K562 (cell line): ENCODE measurements at regions not wholly inside any gene's neighbourhood (a gene's known extent, or its start where the extent isn't known, plus 50 kb on each side); places are given as distances from the start of the nearest gene placed in this dataset.

Source experiments
- MAFG ChIP-seq: fragments of 450-650 bp; conservative IDR thresholded peaks from 2 replicates; pipeline ENCODE4 v1.6.1; 2016; ENCODE audit warnings: missing genetic modification characterization, missing compliant biosample characterization
- POLR2A ChIP-seq: fragments of 450-650 bp; conservative IDR thresholded peaks from 2 replicates; pipeline ENCODE4 v1.6.1; 2016
- POLR2AphosphoS5 ChIP-seq: IDR thresholded peaks from 2 replicates; pipeline ENCODE4 v1.6.1; 2011; ENCODE audit warnings: mild to moderate bottlenecking, low read depth, low read length, moderate library complexity; ENCODE audit not compliant: control insufficient read depth, insufficient read depth
- RNF2 ChIP-seq: sonication (generic); IDR thresholded peaks from 2 replicates; pipeline ENCODE4 v1.6.1; 2016
- SLC30A9 ChIP-seq: fragments of 250-450 bp; sonication (Bioruptor Pico); IDR thresholded peaks from 2 replicates; pipeline ENCODE4 v1.8.0; 2022; ENCODE audit warnings: mild to moderate bottlenecking, moderate library complexity
- SRSF1 ChIP-seq: fragments of 200-400 bp; formaldehyde crosslinking; IDR thresholded peaks from 2 replicates; pipeline ENCODE4 v1.6.1; 2017; ENCODE audit warnings: mild to moderate bottlenecking, low read depth, low read length, moderate library complexity
- TEAD2 ChIP-seq: fragments of 450-650 bp; IDR thresholded peaks from 2 replicates; pipeline ENCODE4 v1.6.1; 2016; ENCODE audit warnings: missing genetic modification characterization, control low read depth, missing compliant biosample characterization
- ZNF639 ChIP-seq, 2 experiments: fragments of 200-800 bp in 1 of 2; sonication (Bioruptor generic) in 1 of 2; sonication (generic) in 1 of 2; formaldehyde crosslinking in 1 of 2; IDR thresholded peaks in 1 of 2; conservative IDR thresholded peaks in 1 of 2; 2 replicates each; pipeline versions ENCODE4 v1.5.0 to v1.6.1; 2016 to 2020; ENCODE audit warnings: missing compliant biosample characterization in 1 of 2, missing genetic modification characterization in 1 of 2, missing genetic modification reagents in 1 of 2
- ZSCAN29 ChIP-seq: fragments of 450-650 bp; IDR thresholded peaks from 2 replicates; pipeline ENCODE4 v1.6.1; 2017
- TF ChIP-seq, protein P1 (sequence below), 2 experiments: fragments of 450-650 bp in 1 of 2; sonication (generic) in 1 of 2; formaldehyde crosslinking; conservative IDR thresholded peaks; 2 replicates each; pipeline versions ENCODE4 v1.4.0 to v1.8.1; 2020 to 2022; ENCODE audit warnings: mild to moderate bottlenecking in 1 of 2, missing genetic modification reagents in 1 of 2
- TF ChIP-seq, protein P2 (sequence below), 3 experiments: IDR thresholded peaks in 2 of 3; conservative IDR thresholded peaks in 1 of 3; 2 replicates each; pipeline ENCODE4 v1.5.1; 2011 to 2012; ENCODE audit warnings: low read length in 3 of 3, mild to moderate bottlenecking in 3 of 3, control low read depth in 2 of 3, improper control_type of control experiment in 1 of 3, inconsistent platforms in 1 of 3, low read depth in 1 of 3, mixed read lengths in 1 of 3, moderate library complexity in 1 of 3; ENCODE audit not compliant: insufficient read depth in 2 of 3
- TF ChIP-seq, protein P3 (sequence below), 2 experiments: IDR thresholded peaks; 2 replicates each; pipeline ENCODE4 v1.6.1; 2011; ENCODE audit warnings: borderline replicate concordance in 1 of 2, control low read depth in 1 of 2, low read depth in 1 of 2, low read length in 1 of 2, mild to moderate bottlenecking in 1 of 2, mixed read lengths in 1 of 2, moderate library complexity in 1 of 2; ENCODE audit not compliant: insufficient read depth in 1 of 2, insufficient read length in 1 of 2, poor library complexity in 1 of 2, severe bottlenecking in 1 of 2; ENCODE audit errors: extremely low read depth in 1 of 2

- no peak for TF ChIP-seq SLC30A9
- TF ChIP-seq, protein P1, sequence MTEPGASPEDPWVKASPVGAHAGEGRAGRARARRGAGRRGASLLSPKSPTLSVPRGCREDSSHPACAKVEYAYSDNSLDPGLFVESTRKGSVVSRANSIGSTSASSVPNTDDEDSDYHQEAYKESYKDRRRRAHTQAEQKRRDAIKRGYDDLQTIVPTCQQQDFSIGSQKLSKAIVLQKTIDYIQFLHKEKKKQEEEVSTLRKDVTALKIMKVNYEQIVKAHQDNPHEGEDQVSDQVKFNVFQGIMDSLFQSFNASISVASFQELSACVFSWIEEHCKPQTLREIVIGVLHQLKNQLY (CRISPR knock-in tag; conservative IDR thresholded peaks at IDR 0.05): no peak
- no peak for TF ChIP-seq ZSCAN29
- no peak for TF ChIP-seq SRSF1
- TF ChIP-seq MAFG (tag): no peak
- no peak for TF ChIP-seq TEAD2 (tag)
- TF ChIP-seq POLR2AphosphoS5: no peak
- TF ChIP-seq, protein P2, sequence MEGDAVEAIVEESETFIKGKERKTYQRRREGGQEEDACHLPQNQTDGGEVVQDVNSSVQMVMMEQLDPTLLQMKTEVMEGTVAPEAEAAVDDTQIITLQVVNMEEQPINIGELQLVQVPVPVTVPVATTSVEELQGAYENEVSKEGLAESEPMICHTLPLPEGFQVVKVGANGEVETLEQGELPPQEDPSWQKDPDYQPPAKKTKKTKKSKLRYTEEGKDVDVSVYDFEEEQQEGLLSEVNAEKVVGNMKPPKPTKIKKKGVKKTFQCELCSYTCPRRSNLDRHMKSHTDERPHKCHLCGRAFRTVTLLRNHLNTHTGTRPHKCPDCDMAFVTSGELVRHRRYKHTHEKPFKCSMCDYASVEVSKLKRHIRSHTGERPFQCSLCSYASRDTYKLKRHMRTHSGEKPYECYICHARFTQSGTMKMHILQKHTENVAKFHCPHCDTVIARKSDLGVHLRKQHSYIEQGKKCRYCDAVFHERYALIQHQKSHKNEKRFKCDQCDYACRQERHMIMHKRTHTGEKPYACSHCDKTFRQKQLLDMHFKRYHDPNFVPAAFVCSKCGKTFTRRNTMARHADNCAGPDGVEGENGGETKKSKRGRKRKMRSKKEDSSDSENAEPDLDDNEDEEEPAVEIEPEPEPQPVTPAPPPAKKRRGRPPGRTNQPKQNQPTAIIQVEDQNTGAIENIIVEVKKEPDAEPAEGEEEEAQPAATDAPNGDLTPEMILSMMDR (IDR thresholded peaks at IDR 0.05 in 2 of 3, conservative IDR thresholded peaks at IDR 0.05 in 1 of 3; ENCODE audit: insufficient read depth in 2 of 3, low read depth in 1 of 3, low read length in 3 of 3): no peak
- TF ChIP-seq, protein P3, sequence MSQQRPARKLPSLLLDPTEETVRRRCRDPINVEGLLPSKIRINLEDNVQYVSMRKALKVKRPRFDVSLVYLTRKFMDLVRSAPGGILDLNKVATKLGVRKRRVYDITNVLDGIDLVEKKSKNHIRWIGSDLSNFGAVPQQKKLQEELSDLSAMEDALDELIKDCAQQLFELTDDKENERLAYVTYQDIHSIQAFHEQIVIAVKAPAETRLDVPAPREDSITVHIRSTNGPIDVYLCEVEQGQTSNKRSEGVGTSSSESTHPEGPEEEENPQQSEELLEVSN (IDR thresholded peaks at IDR 0.05; ENCODE audit: borderline replicate concordance in 1 of 2, extremely low read depth in 1 of 2, insufficient read depth in 1 of 2, insufficient read length in 1 of 2, low read depth in 1 of 2, low read length in 1 of 2, poor library complexity in 1 of 2, severe bottlenecking in 1 of 2): no peak
- TF ChIP-seq RNF2: no peak
- no peak for TF ChIP-seq ZNF639 (CRISPR knock-in tag; conservative IDR thresholded peaks at IDR 0.05 in 1 of 2, IDR thresholded peaks at IDR 0.05 in 1 of 2)
- no peak for TF ChIP-seq POLR2A
These were observed 199.6 kb upstream of the CBLB start for GRCh38 chr3:106068381-106068780.
